Cardiac fibroblast (primary cell): ENCODE measurements at regions not wholly inside any gene's neighbourhood (a gene's known extent, or its start where the extent isn't known, plus 50 kb on each side); places are given as distances from the start of the nearest gene placed in this dataset.
"Not testable (repeated sequence)": the region's sequence is repeated elsewhere in the genome, so short reads cannot be mapped to it uniquely, and the experiment has no call there.

Source experiments
- DNase-seq, 2 donors: peaks; one replicate each; pipeline versions ENCODE4 v3.0.0 to v3.0.0-alpha.2; 2010; ENCODE audit warnings: low read depth in 2 of 2
- H3K4me3 ChIP-seq, 2 donors: replicated peaks in 1 of 2; 1 replicate in 1 of 2; 2 replicates in 1 of 2; pipeline ENCODE4 v1.5.1; 2011; ENCODE audit warnings: low read depth in 2 of 2, low read length in 2 of 2, mild to moderate bottlenecking in 2 of 2, moderate library complexity in 1 of 2
- TF ChIP-seq, protein P1 (sequence below): IDR thresholded peaks from one replicate; pipeline ENCODE4 v1.5.1; 2011; ENCODE audit warnings: low read depth, mild to moderate bottlenecking, low read length, inconsistent platforms

DNA sequence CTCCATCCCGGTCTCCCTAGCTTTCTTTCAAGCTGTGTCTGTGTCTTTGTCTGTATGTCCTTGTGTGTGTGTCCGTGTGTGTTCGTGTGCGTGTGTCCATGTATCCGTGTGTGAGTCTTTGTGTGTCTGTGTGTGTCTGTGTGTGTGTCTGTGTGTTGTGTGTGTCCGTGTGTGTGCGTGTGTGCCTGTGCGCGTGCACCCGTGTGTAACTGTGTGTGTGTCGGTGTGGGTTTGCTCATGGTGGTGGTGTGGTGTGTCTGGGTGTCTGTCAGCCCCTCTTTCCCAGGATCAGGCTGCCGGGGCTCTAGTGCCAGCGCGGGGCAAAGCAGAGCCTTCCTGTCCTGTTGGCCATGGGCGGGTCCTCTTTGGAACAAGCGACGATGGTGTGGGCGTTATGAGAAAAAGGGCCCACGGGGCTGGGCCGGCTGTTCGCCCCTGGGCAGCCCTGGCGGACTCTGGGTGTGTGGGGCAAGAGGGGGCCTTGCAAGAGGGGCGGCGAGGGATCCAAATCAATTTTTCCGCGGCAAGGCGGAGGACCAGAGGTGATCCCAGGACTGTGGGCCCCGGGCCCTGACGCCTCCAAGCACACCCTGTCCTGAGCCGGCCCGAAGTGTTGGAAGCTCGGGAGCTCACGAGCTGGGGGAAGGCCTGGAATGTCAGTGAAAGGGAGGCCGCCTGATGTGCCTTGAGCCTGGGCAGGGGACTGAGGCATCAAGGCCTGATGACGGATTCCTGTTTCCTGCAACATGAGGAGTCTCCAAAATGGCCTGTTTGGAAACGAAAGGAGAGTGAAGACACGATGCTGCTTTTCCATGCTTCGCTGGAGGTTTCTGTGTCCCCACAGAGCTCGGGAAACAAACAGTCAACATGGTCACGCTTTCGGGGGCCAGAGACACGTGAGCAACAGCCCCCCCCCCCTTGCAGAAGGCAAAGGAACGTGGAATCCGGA lies 3929.2 kb upstream of the OR11H1 start:
- TF ChIP-seq, protein P1, sequence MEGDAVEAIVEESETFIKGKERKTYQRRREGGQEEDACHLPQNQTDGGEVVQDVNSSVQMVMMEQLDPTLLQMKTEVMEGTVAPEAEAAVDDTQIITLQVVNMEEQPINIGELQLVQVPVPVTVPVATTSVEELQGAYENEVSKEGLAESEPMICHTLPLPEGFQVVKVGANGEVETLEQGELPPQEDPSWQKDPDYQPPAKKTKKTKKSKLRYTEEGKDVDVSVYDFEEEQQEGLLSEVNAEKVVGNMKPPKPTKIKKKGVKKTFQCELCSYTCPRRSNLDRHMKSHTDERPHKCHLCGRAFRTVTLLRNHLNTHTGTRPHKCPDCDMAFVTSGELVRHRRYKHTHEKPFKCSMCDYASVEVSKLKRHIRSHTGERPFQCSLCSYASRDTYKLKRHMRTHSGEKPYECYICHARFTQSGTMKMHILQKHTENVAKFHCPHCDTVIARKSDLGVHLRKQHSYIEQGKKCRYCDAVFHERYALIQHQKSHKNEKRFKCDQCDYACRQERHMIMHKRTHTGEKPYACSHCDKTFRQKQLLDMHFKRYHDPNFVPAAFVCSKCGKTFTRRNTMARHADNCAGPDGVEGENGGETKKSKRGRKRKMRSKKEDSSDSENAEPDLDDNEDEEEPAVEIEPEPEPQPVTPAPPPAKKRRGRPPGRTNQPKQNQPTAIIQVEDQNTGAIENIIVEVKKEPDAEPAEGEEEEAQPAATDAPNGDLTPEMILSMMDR = no peak
- no peak for DNase-seq
- H3K4me3 ChIP-seq = no peak overlapping the region

DNA sequence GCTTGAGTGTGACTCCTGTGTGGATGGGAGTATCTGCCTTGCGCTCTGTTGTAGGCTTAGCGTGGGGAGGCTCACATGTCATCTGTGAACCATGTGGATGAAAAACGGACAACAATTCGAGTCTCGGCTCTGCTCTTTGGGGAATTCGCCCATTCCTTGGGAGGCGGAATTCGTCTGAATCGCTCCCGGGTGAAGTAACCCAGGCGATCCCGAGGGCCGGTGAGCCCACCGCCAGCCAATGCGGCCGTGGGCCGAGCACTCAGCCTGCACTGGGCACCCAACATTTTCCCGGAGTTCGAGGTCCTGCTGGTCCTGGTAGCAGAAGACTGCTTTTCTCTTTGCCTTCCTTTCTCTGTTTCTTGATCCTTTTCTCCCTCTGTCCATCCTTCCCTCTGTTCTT lies 3928.5 kb upstream of the OR11H1 start:
- H3K4me3 ChIP-seq, DNase-seq: not testable (repeated sequence)

DNA sequence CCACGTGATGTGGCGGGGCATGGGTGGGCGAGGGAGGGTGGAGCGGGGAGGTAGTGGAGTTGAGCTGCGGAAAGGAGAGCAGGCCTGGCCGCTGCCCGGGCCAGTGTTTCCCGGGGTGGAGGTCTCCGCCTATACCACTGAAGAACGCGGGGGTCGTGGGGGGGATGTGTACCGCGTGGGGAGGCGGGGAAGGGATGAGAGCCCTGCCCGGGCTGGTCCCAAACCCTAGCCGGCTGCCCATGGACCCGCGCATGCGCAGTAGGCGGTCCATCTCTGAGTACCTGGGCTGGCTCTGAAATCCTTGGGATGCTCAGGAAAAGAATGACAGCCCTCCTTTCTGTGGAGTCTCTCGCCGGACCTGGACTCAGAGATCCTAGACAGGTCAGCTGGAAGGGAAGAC lies 3927.8 kb upstream of the OR11H1 start:
- not testable (repeated sequence) for H3K4me3 ChIP-seq, DNase-seq

- not testable (repeated sequence) for DNase-seq, H3K4me3 ChIP-seq
These were observed 3926.8 kb upstream of the OR11H1 start for GRCh38 chr22:11600896-11601890.

- DNase-seq, H3K4me3 ChIP-seq: not testable (repeated sequence)
These were observed 3923.2 kb upstream of the OR11H1 start for GRCh38 chr22:11604635-11605395.

- no peak for DNase-seq
- TF ChIP-seq, protein P1 = no peak
- H3K4me3 ChIP-seq = no peak overlapping the region
These were observed 3922.5 kb upstream of the OR11H1 start for GRCh38 chr22:11605468-11605981.

DNA sequence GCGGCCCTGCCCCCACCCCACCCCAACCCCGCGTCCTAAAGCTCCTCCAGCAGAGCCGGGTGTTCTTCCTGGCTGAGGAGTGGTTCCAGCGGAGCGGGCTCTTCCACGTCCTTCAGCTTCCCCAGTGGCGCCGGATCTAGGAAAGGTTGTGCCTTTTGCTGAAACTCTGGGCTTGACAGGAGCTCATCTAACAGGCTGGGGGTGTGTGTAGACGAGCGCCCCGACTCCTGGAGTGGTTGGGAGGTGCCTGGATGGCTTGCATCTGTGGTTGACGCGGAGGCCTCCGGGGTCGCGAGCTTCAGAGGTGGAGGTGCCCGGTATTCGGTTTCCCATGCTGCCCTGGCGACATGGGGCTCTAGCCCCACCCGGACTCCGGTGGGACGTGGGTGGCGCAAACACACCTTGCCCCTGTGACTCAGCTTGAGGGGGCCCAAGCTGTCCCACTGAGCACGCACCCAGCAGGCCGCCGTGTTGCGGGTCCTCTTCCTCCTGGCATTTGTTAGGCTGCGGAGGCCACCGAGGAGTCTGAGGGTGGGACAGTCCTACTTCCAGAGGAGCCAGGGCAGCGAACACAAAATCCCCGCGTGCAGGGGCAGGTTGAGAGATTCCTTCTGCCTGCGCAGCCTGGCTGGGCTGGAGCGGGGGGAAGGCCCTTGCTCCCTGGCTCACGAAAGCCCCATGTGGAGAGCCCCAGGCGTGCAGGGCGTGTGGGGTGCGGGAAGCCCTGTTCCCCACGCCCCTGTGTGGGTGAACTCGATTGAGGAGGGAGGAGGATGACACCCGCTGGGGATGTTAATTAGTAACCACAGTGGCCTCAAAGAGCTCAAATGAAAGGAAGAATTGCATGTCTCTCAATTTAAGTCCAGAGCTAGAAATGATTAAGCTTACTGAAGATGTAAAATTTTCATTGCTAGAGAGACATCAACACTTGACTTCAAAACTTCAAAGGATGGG lies 3921.7 kb upstream of the OR11H1 start:
- not testable (repeated sequence) for DNase-seq, H3K4me3 ChIP-seq

DNA sequence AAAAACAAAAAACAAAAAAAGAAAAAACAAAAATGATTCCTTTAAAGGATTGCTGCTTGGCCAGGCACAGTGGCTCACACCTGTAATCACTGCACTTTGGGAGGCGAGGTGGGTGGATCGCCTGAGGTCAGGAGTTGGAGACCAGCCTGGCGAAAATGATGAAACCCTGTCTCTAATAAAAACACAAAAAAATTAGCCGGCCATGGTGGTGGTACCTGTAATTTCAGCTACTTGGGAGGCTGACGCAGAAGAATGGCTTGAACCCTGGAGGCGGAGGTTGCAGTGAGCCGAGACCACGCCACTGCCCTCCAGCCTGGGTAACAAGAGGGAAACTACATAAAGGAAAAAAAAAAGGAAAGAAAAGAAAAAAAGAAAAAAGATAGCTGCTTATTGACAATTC lies 3920.8 kb upstream of the OR11H1 start:
- not testable (repeated sequence) for DNase-seq, H3K4me3 ChIP-seq

DNA sequence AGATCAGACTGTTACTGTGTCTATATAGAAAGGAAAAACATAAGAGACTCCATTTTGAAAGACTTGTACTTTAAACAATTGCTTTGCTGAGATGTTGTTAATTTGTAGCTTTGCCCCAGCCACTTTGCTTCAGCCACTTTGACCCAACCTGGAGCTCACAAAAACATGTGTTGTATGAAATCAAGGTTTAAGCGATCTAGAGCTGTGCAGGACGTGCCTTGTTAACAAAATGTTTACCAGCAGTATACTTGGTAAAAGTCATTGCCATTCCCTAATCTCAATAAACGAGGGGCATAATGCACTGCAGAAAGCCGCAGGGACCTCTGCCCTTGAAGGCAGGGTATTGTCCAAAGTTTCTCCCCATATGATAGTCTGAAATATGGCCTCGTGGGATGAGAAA lies 3919.5 kb upstream of the OR11H1 start:
- DNase-seq = not testable (repeated sequence)

DNA sequence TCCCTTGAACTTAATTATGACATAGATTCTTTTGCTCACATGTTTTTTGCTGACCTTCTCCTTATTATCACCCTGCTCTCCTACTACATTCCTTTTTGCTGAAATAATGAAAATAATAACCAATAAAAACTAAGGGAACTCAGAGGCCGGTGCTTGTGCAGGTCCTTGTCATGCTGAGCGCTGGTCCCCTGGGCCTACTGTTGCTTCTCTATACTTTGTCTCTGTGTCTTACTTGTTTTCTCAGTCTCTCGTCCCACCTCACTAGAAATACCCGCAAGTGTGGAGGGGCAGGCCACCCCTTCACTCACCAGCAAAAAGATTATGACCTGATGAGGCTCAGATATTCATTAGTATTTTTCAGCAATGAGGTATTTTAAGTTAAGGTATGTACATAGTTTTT lies 3918.8 kb upstream of the OR11H1 start:
- H3K4me3 ChIP-seq = not testable (repeated sequence)

More for the DNA sequence above, 3919.5 kb upstream of the OR11H1 start:
- H3K4me3 ChIP-seq = not testable (repeated sequence)

GRCh38 chr22:11611280-11611679 lies 3916.7 kb upstream of the OR11H1 start:
- not testable (repeated sequence) for DNase-seq

More for the DNA sequence above, 3918.8 kb upstream of the OR11H1 start:
- DNase-seq = not testable (repeated sequence)

DNA sequence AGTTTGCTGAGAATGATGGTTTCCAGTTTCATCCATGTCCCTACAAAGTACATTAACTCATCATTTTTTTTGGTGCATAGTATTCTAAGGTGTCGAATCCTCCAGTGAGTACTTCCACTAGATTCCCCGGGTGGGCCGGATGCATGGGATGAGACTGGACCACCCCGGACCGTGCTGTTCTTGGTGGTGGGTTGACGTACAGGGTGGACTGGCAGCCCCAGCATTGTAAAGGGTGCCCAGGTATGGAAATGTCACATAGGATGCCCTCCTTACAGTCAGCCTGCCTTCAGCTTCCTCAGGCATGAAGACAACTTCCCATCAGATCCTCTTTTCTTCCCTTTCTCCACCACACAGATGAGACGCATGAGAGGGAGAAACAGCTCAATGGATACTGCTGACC lies 3916.1 kb upstream of the OR11H1 start:
- not testable (repeated sequence) for DNase-seq, H3K4me3 ChIP-seq

More at GRCh38 chr22:11611280-11611679, 3916.7 kb upstream of the OR11H1 start:
- not testable (repeated sequence) for H3K4me3 ChIP-seq

DNA sequence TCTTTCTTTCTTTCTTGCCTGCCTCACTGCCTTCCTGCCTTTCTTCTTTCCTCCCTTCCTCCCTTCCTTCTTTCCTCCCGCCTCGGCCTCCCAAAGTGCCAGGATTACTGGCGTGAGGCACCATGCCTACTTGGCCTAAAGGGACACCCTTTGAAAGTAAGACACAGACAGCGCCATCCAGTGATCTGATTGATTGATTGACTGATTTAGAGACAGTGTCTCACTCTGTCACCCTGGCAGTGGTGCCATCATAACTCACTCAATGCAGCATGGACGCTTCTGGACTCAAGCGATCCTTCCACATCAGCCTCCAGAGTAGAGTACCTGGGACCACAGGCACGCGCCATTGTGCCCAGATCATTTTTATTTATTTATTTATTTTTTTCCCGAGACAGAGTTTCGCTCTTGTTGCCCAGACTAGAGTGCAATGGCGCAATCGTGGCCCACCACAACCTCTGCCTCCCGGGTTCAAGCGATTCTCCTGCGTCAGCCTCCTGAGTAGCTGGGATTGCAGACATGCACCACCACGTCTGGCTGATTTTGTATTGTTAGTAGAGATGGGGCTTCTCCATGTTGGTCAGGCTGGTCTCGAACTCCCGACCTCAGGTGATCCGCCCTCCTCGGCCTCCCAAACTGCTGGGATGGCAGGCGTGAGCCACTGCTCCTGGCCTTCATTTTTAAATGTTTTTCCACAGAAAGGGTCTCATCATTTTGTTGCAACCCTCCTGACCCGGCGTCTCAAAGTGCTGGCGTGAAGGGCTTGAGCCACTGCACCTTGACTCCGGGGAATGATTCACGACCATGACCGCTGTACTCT lies 3914.7 kb upstream of the OR11H1 start:
- not testable (repeated sequence) for DNase-seq, H3K4me3 ChIP-seq
